GM12872 (cell line): ENCODE measurements at regions not wholly inside any gene's neighbourhood (a gene's known extent, or its start where the extent isn't known, plus 50 kb on each side); places are given as distances from the start of the nearest gene placed in this dataset.

ENCODE experiments used
- TF ChIP-seq, protein P1 (sequence below): IDR thresholded peaks from 3 replicates; pipeline ENCODE4 v1.5.1; 2011; ENCODE audit warnings: low read depth, mild to moderate bottlenecking, low read length, moderate library complexity; ENCODE audit not compliant: insufficient read depth

DNA sequence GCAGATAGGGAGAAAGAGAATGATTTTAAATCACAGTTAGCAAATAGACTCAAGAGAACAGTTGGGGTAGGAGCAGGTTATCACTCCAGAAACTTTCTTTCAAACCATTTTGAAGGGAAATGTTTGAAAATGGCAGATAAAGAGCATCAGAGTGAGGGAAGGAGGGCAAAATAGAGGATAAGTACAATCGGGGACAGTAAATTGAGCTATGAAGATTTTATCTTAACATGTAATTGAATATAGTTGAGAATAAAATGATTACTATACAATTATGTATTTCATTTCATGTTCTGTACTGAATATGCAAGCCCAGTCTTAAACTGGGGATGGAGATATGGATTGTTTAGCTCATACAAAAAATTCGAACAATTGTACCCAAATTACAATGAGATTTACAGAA, 54.0 kb downstream of the MAP10 start:
- TF ChIP-seq, protein P1, sequence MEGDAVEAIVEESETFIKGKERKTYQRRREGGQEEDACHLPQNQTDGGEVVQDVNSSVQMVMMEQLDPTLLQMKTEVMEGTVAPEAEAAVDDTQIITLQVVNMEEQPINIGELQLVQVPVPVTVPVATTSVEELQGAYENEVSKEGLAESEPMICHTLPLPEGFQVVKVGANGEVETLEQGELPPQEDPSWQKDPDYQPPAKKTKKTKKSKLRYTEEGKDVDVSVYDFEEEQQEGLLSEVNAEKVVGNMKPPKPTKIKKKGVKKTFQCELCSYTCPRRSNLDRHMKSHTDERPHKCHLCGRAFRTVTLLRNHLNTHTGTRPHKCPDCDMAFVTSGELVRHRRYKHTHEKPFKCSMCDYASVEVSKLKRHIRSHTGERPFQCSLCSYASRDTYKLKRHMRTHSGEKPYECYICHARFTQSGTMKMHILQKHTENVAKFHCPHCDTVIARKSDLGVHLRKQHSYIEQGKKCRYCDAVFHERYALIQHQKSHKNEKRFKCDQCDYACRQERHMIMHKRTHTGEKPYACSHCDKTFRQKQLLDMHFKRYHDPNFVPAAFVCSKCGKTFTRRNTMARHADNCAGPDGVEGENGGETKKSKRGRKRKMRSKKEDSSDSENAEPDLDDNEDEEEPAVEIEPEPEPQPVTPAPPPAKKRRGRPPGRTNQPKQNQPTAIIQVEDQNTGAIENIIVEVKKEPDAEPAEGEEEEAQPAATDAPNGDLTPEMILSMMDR, result no peak

DNA sequence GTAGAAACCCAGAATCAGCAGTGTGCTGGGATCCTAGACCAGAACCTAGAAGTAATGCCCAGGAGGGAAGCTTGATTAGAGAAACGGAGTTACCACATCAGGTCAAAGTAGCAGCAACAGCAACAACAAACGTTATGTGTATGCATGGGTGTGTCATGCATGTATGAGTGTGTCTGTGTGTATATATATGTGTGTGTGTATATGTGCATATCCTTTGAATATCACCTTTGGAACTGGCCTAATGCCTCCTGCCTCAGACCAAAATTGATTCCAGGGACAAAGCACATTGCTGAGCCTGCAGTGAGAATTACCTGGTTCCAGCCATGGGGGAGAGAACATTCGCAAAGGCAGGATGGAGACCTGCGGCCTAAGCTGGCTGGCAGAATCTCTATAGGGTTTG, 55.9 kb downstream of the MAP10 start:
- TF ChIP-seq, protein P1, result no peak

DNA sequence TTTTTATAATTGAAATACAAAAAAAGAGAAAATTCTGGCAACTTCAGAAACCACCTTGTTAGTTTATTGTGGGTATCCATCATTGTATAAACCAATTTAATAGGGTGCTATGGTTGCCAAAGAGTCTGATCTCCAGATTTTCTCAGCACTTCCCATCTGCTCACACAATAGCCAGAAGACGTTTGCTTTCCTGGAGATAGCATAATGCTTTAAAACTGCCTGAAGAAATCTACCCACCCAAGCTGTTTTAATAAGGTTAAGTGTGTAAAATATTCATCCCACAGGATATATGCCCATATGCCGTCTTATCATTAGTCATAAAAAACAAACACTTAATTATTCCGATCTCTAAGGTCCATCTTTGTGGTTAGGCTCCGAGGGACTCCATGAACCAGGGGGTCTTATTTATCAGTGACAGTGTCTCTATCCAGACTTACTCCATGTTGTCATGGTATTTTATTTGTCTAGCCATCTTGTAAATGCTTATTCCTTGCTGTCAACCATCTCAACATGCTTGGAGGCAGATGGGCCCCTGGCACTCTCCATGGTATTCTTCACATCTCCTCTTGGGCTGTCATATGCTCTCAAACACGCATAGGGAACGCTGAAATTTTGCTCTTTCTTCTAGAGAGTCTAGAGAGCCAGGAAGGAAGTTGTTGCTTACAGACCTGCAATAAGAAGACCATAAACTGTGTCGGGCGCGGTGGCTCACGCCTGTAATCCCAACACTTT, 58.5 kb downstream of the MAP10 start:
- TF ChIP-seq, protein P1, result no peak

DNA sequence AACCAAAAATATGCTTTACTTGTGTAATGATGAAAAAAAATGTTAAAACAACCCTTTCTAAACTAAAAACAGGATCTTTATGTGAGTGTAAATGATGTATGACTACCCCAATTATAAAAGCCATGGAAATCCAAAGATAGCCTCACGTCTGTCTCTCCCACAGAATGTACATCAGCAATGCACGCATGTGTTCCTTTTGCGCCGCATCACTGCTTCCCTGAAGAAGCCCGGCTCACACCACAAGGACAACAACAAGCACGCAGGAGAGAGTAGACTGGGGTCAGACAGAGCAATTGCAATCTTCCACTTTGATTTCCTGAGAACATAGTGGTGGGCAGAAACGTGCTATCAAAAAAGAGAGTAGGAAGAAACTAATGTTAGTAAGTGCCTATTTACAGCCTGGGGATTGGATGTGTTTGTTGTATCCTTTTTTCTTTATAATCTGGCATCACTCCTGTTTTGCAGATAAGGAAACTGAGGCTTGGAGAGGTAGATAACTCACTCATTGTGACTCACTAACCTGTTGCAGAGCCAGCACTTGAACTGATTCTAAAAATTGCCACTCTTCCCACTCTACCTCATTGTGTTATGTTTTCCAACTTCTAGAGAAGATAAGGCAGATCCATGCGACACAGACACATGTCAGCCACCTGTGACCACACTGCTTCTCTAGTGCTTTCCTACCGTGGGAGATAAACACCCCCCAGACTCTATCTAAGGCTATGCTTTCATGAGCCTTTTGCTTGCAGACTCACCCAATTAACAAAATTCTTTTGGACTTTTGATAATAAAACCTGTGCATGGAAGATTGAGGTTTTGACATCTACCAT, 60.1 kb downstream of the MAP10 start:
- TF ChIP-seq, protein P1, result no peak

DNA sequence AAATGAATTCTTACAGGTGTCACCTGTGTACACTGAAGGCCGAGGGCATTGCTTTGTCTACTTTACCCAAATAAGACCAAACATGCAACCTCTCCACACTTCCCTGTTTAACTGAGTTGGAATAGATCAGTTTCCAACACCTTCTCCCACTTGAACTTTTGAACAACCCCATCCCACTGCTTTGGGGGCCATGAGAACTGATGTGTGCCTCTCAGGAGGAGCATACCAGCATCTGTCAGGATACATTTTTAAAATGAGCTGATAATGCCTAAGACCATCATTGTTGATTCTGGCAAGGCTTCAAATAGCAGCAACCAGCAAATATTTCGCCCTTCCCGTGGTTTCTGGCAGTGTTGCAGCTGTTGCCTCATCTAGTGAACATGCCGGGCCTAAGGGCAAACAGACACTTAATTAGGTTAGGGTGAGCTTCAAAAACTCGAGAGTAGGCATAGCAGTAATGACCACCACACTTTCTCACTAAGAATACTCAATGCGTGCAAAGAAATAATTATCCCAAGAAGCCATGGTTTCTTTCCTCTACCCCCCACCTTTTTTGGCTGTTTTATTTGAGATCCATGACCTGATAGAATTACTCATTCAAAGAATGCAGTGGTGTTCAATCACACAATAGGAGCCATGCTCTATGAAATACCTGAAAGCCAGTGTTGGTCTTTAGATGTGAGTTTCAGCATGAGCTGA, 63.7 kb downstream of the MAP10 start:
- TF ChIP-seq, protein P1, result no peak

DNA sequence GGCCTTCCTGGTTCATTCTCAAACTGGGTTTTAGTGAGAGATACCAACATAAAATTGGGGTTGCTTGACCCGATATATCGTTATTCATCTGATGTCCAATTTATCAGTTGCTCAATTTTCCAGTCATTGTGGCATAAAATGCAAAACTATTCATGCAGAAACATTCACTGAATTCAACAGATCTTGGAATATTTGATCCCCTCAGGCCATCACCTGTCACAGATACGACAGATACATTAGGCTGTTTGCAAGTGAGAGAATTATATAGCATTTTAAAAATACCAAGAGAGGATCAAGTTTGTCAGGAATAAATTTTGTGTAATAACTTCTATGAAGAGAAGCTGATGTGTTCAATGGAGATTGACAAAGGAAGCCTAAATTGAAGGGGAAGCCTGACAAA, 67.1 kb downstream of the MAP10 start:
- TF ChIP-seq, protein P1, result no peak

DNA sequence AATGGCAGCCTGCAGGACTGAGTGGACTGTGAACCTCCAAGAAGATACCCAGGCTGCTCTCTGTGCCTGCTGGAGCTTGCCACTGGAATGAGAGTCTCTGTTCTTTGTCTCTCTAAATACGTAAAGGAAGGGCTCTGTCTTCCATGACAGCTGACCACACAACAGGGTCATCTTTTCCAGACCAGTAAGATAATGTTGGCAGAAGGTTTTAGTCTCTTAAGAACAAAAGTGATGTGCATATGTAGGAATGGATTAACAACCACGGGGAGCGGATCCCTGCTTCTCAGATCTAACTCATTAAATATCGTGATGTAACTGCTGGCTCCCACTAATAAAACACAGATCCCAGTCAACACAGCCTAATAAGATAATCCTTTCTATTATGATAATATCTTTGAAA, 67.5 kb downstream of the MAP10 start:
- TF ChIP-seq, protein P1, result no peak
